ENCODE measurements at regions not wholly inside any gene's neighbourhood (a gene's known extent, or its start where the extent isn't known, plus 50 kb on each side); places are given as distances from the start of the nearest gene placed in this dataset.
"Not testable (repeated sequence)": the region's sequence is repeated elsewhere in the genome, so short reads cannot be mapped to it uniquely, and the experiment has no call there.

- no peak for DNase-seq (ENCODE audit: low read depth in 2 of 2)
These were observed 190.3 kb upstream of the TAB2 start for GRCh38 chr6:149127212-149127611.

GRCh38 chr6:149128489-149129145, 188.9 kb upstream of the TAB2 start:
- DNase-seq (ENCODE audit: low read depth in 2 of 2), result no peak

GRCh38 chr6:149129371-149130077, 188.0 kb upstream of the TAB2 start:
- DNase-seq (ENCODE audit: low read depth in 2 of 2), result no peak

GRCh38 chr6:149130090-149130489, 187.4 kb upstream of the TAB2 start:
- no peak for DNase-seq (ENCODE audit: low read depth in 2 of 2)

- DNase-seq (ENCODE audit: low read depth in 2 of 2), result no peak
These were observed 187.0 kb upstream of the TAB2 start for GRCh38 chr6:149130508-149130907.

GRCh38 chr6:149131891-149132290, 185.6 kb upstream of the TAB2 start:
- DNase-seq (ENCODE audit: low read depth in 2 of 2), result no peak

GRCh38 chr6:149132336-149132735, 185.2 kb upstream of the TAB2 start:
- no peak for DNase-seq (ENCODE audit: low read depth in 2 of 2)

GRCh38 chr6:149134511-149134933, 183.0 kb upstream of the TAB2 start:
- no peak for DNase-seq (ENCODE audit: low read depth in 2 of 2)

GRCh38 chr6:149135809-149136208, 181.7 kb upstream of the TAB2 start:
- DNase-seq (ENCODE audit: low read depth in 2 of 2), result no peak

GRCh38 chr6:149136273-149136912, 181.1 kb upstream of the TAB2 start:
- DNase-seq (ENCODE audit: low read depth in 2 of 2), result no peak

GRCh38 chr6:149136913-149137286, 180.6 kb upstream of the TAB2 start:
- DNase-seq (ENCODE audit: low read depth in 2 of 2), result no peak

- no peak for DNase-seq (ENCODE audit: low read depth in 2 of 2)
These were observed 179.9 kb upstream of the TAB2 start for GRCh38 chr6:149137594-149137993.

GRCh38 chr6:149138089-149138488, 179.4 kb upstream of the TAB2 start:
- no peak for DNase-seq (ENCODE audit: low read depth in 2 of 2)

GRCh38 chr6:149138699-149139294, 178.7 kb upstream of the TAB2 start:
- no peak for DNase-seq (ENCODE audit: low read depth in 2 of 2)

- no peak for DNase-seq (ENCODE audit: low read depth in 2 of 2)
These were observed 177.8 kb upstream of the TAB2 start for GRCh38 chr6:149139782-149140136.

- peak; percentile 54 to 56 for DNase-seq (ENCODE audit: low read depth in 2 of 2)
These were observed 177.2 kb upstream of the TAB2 start for GRCh38 chr6:149140137-149140909.

- no peak for DNase-seq (ENCODE audit: low read depth in 2 of 2)
These were observed 176.6 kb upstream of the TAB2 start for GRCh38 chr6:149140910-149141290.

- no peak for DNase-seq (ENCODE audit: low read depth in 2 of 2)
These were observed 174.5 kb upstream of the TAB2 start for GRCh38 chr6:149142924-149143429.

- DNase-seq (ENCODE audit: low read depth in 2 of 2), result not testable (repeated sequence)
These were observed 171.7 kb upstream of the TAB2 start for GRCh38 chr6:149145800-149146199.

- no peak for DNase-seq (ENCODE audit: low read depth in 2 of 2)
These were observed 170.3 kb upstream of the TAB2 start for GRCh38 chr6:149147195-149147594.

- DNase-seq (ENCODE audit: low read depth in 2 of 2), result no peak
These were observed 169.4 kb upstream of the TAB2 start for GRCh38 chr6:149147938-149148718.

Measured in stimulated activated CD8-positive, alpha-beta memory T cell treated with anti-CD3 and anti-CD28 coated beads, Interleukin-15, amount 100 ng/mL, for 48 hours (primary cell).